HFF-Myc (cell line): ENCODE measurements at regions not wholly inside any gene's neighbourhood (a gene's known extent, or its start where the extent isn't known, plus 50 kb on each side); places are given as distances from the start of the nearest gene placed in this dataset.

Source experiments
- DNase-seq: peaks from one replicate; pipeline ENCODE4 v3.0.0-alpha.2; 2011; ENCODE audit warnings: low read depth; ENCODE audit errors: extremely low read depth
- H3K4me3 ChIP-seq: replicated peaks from 2 replicates; pipeline ENCODE4 v1.5.1; 2011; ENCODE audit warnings: low read depth, mild to moderate bottlenecking, control low read depth, low read length
- CTCF ChIP-seq: IDR thresholded peaks from 2 replicates; pipeline ENCODE4 v1.5.1; 2012; ENCODE audit warnings: mild to moderate bottlenecking, low read depth, low read length, control low read depth; ENCODE audit errors: missing control alignments

- H3K4me3 ChIP-seq = no peak overlapping the region
- no peak for TF ChIP-seq CTCF
- DNase-seq = peak; percentile 35
These were observed 234.2 kb upstream of the FGGY start for GRCh38 chr1:59062743-59063142.

GRCh38 chr1:59063501-59063900 is 233.4 kb upstream of the FGGY start:
- no peak for DNase-seq
- no peak overlapping the region for H3K4me3 ChIP-seq
- no peak for TF ChIP-seq CTCF

- no peak for DNase-seq
- H3K4me3 ChIP-seq = no peak overlapping the region
- no peak for TF ChIP-seq CTCF
These were observed 232.3 kb upstream of the FGGY start for GRCh38 chr1:59064592-59064991.

- TF ChIP-seq CTCF = no peak
- H3K4me3 ChIP-seq = no peak overlapping the region
- DNase-seq = no peak
These were observed 230.7 kb upstream of the FGGY start for GRCh38 chr1:59066236-59066635.

- no peak for DNase-seq
- H3K4me3 ChIP-seq = no peak overlapping the region
- no peak for TF ChIP-seq CTCF
These were observed 226.3 kb upstream of the FGGY start for GRCh38 chr1:59070610-59071009.

GRCh38 chr1:59071289-59071688 is 225.6 kb upstream of the FGGY start:
- H3K4me3 ChIP-seq = no peak overlapping the region
- TF ChIP-seq CTCF = no peak
- no peak for DNase-seq

- no peak overlapping the region for H3K4me3 ChIP-seq
- DNase-seq = no peak
- TF ChIP-seq CTCF = no peak
These were observed 224.9 kb upstream of the FGGY start for GRCh38 chr1:59071876-59072582.
